Activated B cell treated with CpG ODN at 0.5 μM for 24 hours (primary cell): ENCODE measurements at regions not wholly inside any gene's neighbourhood (a gene's known extent, or its start where the extent isn't known, plus 50 kb on each side); places are given as distances from the start of the nearest gene placed in this dataset.

Experiments used
- ATAC-seq: fragments of 200-7000 bp; cut with Tn5 transposase; one replicate; pipeline ENCODE4 v1.10.0; 2021; ENCODE audit warnings: low read depth, mild to moderate bottlenecking, moderate library complexity
- CTCF ChIA-PET: fragments of 350-600 bp; sonication (Branson Sonifier 250); formaldehyde crosslinking; loops from one replicate; lab custom pipeline; 2021; ENCODE audit warnings: antibody characterized with exemption; lab: Charles Lee
- POLR2A ChIA-PET: fragments of 350-600 bp; sonication (Branson Sonifier 250); formaldehyde crosslinking; loops from one replicate; lab custom pipeline; 2021; ENCODE audit warnings: antibody characterized with exemption; lab: Charles Lee
- DNase-seq: peaks from one replicate; pipeline ENCODE4 v3.0.0; 2022
- H3K27ac Mint-ChIP-seq: one replicate; pipeline ENCODE4 v1.8.0; 2020; ENCODE audit warnings: mixed read lengths
- H3K27me3 Mint-ChIP-seq: one replicate; pipeline ENCODE4 v1.8.0; 2021; ENCODE audit warnings: mixed read lengths
- H3K36me3 Mint-ChIP-seq: one replicate; pipeline ENCODE4 v1.8.0; 2021; ENCODE audit warnings: low read depth, mixed read lengths
- H3K4me1 Mint-ChIP-seq: one replicate; pipeline ENCODE4 v1.8.0; 2021; ENCODE audit warnings: mixed read lengths
- H3K4me3 Mint-ChIP-seq: one replicate; pipeline ENCODE4 v1.8.0; 2020; ENCODE audit warnings: mild to moderate bottlenecking, mixed read lengths
- H3K9me3 Mint-ChIP-seq: one replicate; pipeline ENCODE4 v1.8.0; 2020; ENCODE audit warnings: mixed read lengths
- CTCF ChIP-seq: fragments of 200-600 bp; IDR thresholded peaks from one replicate; pipeline ENCODE4 v1.8.0; 2022; ENCODE audit warnings: antibody characterized with exemption, mild to moderate bottlenecking
- intact Hi-C: fragments of 100-400 bp; cut with micrococcal nuclease; formaldehyde crosslinking; loops from one replicate; pipeline ENCODE4 v1.15.1; 2024

GRCh38 chrX:46374371-46374770 lies 170.8 kb downstream of the ZNF674 start:
- H3K9me3 Mint-ChIP-seq = no peaks in the 10 kb centered on the region
- no peak for TF ChIP-seq CTCF
- ChIA-PET CTCF (no interaction called here), POLR2A (no interaction called here)
- no peaks in the 10 kb centered on the region for H3K27me3 Mint-ChIP-seq
- ATAC-seq = no peak
- no peak for DNase-seq
- no peak overlapping the region for H3K27ac Mint-ChIP-seq
- intact Hi-C loops = no loop called here
- no peak overlapping the region for H3K4me3 Mint-ChIP-seq
- H3K4me1 Mint-ChIP-seq = no peaks in the 10 kb centered on the region
- H3K36me3 Mint-ChIP-seq = no peaks in the 10 kb centered on the region

GRCh38 chrX:46367491-46367890 lies 177.7 kb downstream of the ZNF674 start:
- Mint-ChIP-seq H3K27ac (no peak overlapping the region), H3K9me3 (no peaks in the 10 kb centered on the region), H3K4me3 (no peak overlapping the region), H3K4me1 (no peaks in the 10 kb centered on the region), H3K36me3 (no peaks in the 10 kb centered on the region), H3K27me3 (no peaks in the 10 kb centered on the region)
- intact Hi-C loops = no loop called here
- no peak for TF ChIP-seq CTCF
- POLR2A ChIA-PET = no interaction called here
- DNase-seq (no peak), ATAC-seq (no peak)
- CTCF ChIA-PET = no interaction called here

- TF ChIP-seq CTCF = no peak
- Mint-ChIP-seq H3K27ac (no peak overlapping the region), H3K4me3 (no peak overlapping the region), H3K4me1 (no peaks in the 10 kb centered on the region), H3K36me3 (no peaks in the 10 kb centered on the region), H3K9me3 (no peaks in the 10 kb centered on the region), H3K27me3 (no peaks in the 10 kb centered on the region)
- DNase-seq (no peak), ATAC-seq (no peak)
- intact Hi-C loops = no loop called here
- ChIA-PET CTCF (no interaction called here), POLR2A (no interaction called here)
Observed at GRCh38 chrX:46366381-46367207, 178.6 kb downstream of the ZNF674 start.

GRCh38 chrX:46354481-46354880 lies 190.7 kb downstream of the ZNF674 start:
- H3K4me1 Mint-ChIP-seq = no peaks in the 10 kb centered on the region
- H3K9me3 Mint-ChIP-seq = peaks cover 3% of the 10 kb centered on the region
- no peaks in the 10 kb centered on the region for H3K27me3 Mint-ChIP-seq
- POLR2A ChIA-PET = no interaction called here
- intact Hi-C loops = no loop called here
- no peak for TF ChIP-seq CTCF
- no peak overlapping the region for H3K27ac Mint-ChIP-seq
- CTCF ChIA-PET = interaction anchor here (0.5 kb wide), 1 partner anchor 14 kb away, joined by 3 read pairs; no protein-coding TSS in a partner anchor
- H3K4me3 Mint-ChIP-seq = no peak overlapping the region
- DNase-seq = no peak
- no peak for ATAC-seq
- H3K36me3 Mint-ChIP-seq = no peaks in the 10 kb centered on the region

GRCh38 chrX:46341767-46342322 lies 203.4 kb downstream of the ZNF674 start:
- Mint-ChIP-seq H3K4me1 (no peaks in the 10 kb centered on the region), H3K27ac (no peak overlapping the region), H3K4me3 (no peak overlapping the region), H3K9me3 (no peaks in the 10 kb centered on the region), H3K36me3 (no peaks in the 10 kb centered on the region), H3K27me3 (peaks cover 5% of the 10 kb centered on the region)
- ChIA-PET CTCF (no interaction called here), POLR2A (no interaction called here)
- intact Hi-C loops = no loop called here
- no peak for DNase-seq
- no peak for ATAC-seq
- TF ChIP-seq CTCF = no peak
